Retinal pigment epithelial cell (primary cell): ENCODE measurements at regions not wholly inside any gene's neighbourhood (a gene's known extent, or its start where the extent isn't known, plus 50 kb on each side); places are given as distances from the start of the nearest gene placed in this dataset.
"Not testable (repeated sequence)": the region's sequence is repeated elsewhere in the genome, so short reads cannot be mapped to it uniquely, and the experiment has no call there.

Experiments
- DNase-seq: peaks from one replicate; pipeline ENCODE4 v3.0.0-alpha.2; 2010; ENCODE audit warnings: low read depth
- H3K4me3 ChIP-seq: 2 replicates; pipeline ENCODE4 v1.5.1; 2011; ENCODE audit warnings: mild to moderate bottlenecking, low read length, control low read depth, moderate library complexity
- TF ChIP-seq, protein P1 (sequence below): conservative IDR thresholded peaks from 2 replicates; pipeline ENCODE4 v1.5.1; 2011; ENCODE audit warnings: low read depth, low read length, control low read depth, inconsistent platforms

DNA sequence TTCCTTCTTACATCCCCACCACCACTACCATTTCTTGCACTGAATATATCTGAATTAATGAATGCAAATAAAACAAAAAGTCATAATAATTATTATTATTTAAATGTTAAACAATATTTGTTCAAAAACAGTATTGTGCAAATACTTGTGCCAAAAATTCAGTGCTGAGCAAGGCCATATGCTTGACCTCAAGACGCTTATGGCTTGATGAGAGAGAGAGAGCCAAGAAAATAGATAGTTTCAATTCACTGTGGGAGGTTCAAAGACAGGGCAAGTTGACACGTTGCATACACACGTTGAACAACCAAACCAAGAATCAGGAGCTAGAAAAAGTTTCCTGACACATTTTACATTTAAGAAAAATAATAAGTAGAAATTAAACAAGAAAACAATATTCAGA, 1421.7 kb downstream of the KCNT2 start:
- TF ChIP-seq, protein P1, sequence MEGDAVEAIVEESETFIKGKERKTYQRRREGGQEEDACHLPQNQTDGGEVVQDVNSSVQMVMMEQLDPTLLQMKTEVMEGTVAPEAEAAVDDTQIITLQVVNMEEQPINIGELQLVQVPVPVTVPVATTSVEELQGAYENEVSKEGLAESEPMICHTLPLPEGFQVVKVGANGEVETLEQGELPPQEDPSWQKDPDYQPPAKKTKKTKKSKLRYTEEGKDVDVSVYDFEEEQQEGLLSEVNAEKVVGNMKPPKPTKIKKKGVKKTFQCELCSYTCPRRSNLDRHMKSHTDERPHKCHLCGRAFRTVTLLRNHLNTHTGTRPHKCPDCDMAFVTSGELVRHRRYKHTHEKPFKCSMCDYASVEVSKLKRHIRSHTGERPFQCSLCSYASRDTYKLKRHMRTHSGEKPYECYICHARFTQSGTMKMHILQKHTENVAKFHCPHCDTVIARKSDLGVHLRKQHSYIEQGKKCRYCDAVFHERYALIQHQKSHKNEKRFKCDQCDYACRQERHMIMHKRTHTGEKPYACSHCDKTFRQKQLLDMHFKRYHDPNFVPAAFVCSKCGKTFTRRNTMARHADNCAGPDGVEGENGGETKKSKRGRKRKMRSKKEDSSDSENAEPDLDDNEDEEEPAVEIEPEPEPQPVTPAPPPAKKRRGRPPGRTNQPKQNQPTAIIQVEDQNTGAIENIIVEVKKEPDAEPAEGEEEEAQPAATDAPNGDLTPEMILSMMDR, result no peak
- DNase-seq, result no peak
- H3K4me3 ChIP-seq, result no peak overlapping the region

DNA sequence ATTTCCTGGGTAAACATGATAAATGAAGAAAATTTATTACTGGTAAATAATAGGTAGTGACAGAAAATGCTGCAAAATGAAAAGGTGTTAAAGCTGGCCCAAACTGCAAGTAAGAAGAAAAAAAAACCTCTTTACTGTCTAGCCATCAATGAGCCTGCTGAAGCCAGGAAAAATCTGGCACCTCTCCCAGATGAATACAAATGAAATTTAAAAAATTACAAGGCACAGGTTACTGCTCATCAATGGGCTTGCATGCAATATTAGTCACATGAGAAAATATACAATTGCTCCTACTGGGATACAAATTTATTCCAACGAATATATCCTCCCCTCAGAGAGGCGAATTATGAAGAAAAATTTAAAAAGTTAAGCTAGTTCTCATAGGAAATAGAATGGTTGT, 1422.5 kb downstream of the KCNT2 start:
- DNase-seq, result no peak
- TF ChIP-seq, protein P1, result no peak
- no peak overlapping the region for H3K4me3 ChIP-seq

DNA sequence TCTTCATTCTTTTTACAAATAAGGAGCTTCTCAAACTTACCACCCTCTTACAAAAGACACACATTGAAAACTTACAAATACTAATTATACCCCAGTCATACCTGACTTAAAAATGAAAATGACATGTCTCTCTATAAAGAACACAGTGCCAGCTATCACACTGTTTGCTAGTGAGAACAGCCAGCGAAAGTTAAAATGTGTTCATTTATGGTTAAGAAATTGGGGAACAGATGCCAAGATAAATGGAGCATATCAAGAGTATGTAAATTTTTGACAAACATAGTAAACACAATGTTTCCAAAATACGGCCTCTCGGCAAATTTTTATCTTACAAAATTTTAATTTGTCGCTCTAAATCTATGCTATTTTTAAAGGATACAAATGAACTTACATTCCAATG, 1422.9 kb downstream of the KCNT2 start:
- H3K4me3 ChIP-seq, result no peak overlapping the region
- TF ChIP-seq, protein P1, result no peak
- no peak for DNase-seq

DNA sequence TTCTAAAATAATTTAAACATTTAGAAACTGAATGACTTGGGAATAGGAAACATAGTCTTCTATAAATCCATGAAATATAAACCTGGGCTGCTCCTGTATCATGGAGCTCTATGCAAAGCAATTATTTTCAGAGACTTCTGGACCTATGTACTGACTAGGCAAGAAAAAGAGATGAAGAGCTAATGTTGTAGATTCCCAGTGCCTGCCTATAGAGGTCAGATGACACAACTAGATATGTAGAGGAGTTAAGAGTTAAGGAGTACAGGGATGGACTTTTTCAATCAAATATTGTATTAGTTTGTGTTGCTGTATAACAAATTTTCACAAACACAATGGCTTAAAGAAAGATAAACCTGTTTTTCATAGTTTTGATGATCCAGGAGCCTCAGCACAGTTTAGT, 1434.5 kb downstream of the KCNT2 start:
- DNase-seq, result no peak
- H3K4me3 ChIP-seq, result no peak overlapping the region
- TF ChIP-seq, protein P1, result no peak

GRCh38 chr1:195159795-195160194, 1448.4 kb downstream of the KCNT2 start:
- not testable (repeated sequence) for DNase-seq, H3K4me3 ChIP-seq

DNA sequence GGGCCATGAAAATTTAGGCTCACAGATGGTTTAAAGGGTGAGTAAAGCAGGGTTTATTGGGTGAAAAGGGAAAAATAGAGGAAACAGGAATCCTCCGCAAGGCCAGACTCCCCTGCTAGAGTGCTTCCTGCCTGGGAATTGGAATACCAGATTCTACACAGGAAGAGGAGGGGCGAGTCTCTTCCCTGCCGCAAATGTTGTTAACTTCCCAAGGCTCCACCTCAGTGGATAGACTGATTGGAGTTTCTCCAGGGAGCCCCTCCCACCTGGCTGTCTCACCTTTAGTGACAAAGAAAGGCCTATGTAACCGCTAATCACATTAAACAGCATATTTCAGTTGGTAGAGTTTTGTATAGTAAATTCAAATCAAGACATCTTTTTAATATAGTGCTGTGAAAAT, 1450.1 kb downstream of the KCNT2 start:
- H3K4me3 ChIP-seq, result no peak overlapping the region
- TF ChIP-seq, protein P1, result no peak

GRCh38 chr1:195153107-195153506, 1455.1 kb downstream of the KCNT2 start:
- H3K4me3 ChIP-seq, result no peak overlapping the region
- TF ChIP-seq, protein P1, result no peak
- DNase-seq, result no peak

More for the DNA sequence above, 1450.1 kb downstream of the KCNT2 start:
- no peak for DNase-seq

GRCh38 chr1:195150768-195151167, 1457.5 kb downstream of the KCNT2 start:
- DNase-seq, result no peak
- no peak overlapping the region for H3K4me3 ChIP-seq
- TF ChIP-seq, protein P1, result no peak
